MM.1S (cell line): ENCODE measurements at regions not wholly inside any gene's neighbourhood (a gene's known extent, or its start where the extent isn't known, plus 50 kb on each side); places are given as distances from the start of the nearest gene placed in this dataset.
"Not testable (repeated sequence)": the region's sequence is repeated elsewhere in the genome, so short reads cannot be mapped to it uniquely, and the experiment has no call there.

Experiments used
- DNase-seq: peaks from one replicate; pipeline ENCODE4 v3.0.0-alpha.2; 2015
- H2AFZ ChIP-seq: fragments of 300-600 bp; sonication (generic); 2 replicates; pipeline ENCODE4 v1.6.0; 2016; ENCODE audit warnings: antibody characterized with exemption, low read length
- H3F3A ChIP-seq: fragments of 300-600 bp; sonication (generic); 2 replicates; pipeline ENCODE4 v1.6.1; 2016; ENCODE audit warnings: mild to moderate bottlenecking, antibody characterized with exemption, low read length, moderate library complexity, mixed read lengths; ENCODE audit not compliant: insufficient read depth
- H3K27ac ChIP-seq: fragments of 300-600 bp; sonication (generic); 2 replicates; pipeline ENCODE4 v1.5.1; 2016; ENCODE audit warnings: mild to moderate bottlenecking, low read length
- H3K27me3 ChIP-seq: fragments of 300-600 bp; sonication (generic); replicated peaks from 2 replicates; pipeline ENCODE4 v1.6.0; 2016; ENCODE audit warnings: low read length; ENCODE audit not compliant: insufficient read depth
- H3K36me3 ChIP-seq: fragments of 300-600 bp; sonication (generic); replicated peaks from 2 replicates; pipeline ENCODE4 v1.6.1; 2016; ENCODE audit warnings: mild to moderate bottlenecking, low read length, mixed read lengths; ENCODE audit not compliant: insufficient read depth
- H3K4me1 ChIP-seq: fragments of 300-600 bp; sonication (generic); 2 replicates; pipeline ENCODE4 v1.6.1; 2016; ENCODE audit warnings: low read length, mixed read lengths
- H3K4me2 ChIP-seq: fragments of 300-600 bp; sonication (generic); 2 replicates; pipeline ENCODE4 v1.6.0; 2016; ENCODE audit warnings: low read depth, low read length
- H3K4me3 ChIP-seq: fragments of 300-600 bp; sonication (generic); 2 replicates; pipeline ENCODE4 v1.5.1; 2016; ENCODE audit warnings: low read length, mixed read lengths
- H3K79me2 ChIP-seq: fragments of 300-600 bp; sonication (generic); 2 replicates; pipeline ENCODE4 v1.6.1; 2016; ENCODE audit warnings: mixed run types, low read length, mixed read lengths
- H3K9ac ChIP-seq: fragments of 300-600 bp; sonication (generic); 2 replicates; pipeline ENCODE4 v1.6.1; 2016; ENCODE audit warnings: low read length, mixed read lengths
- H3K9me2 ChIP-seq: fragments of 300-600 bp; sonication (generic); replicated peaks from 2 replicates; pipeline ENCODE4 v1.6.1; 2016; ENCODE audit warnings: mild to moderate bottlenecking, low read length, mixed read lengths; ENCODE audit not compliant: insufficient read depth
- H3K9me3 ChIP-seq: fragments of 300-600 bp; sonication (generic); replicated peaks from 2 replicates; pipeline ENCODE4 v1.6.1; 2016; ENCODE audit warnings: mild to moderate bottlenecking, low read length, mixed read lengths; ENCODE audit not compliant: insufficient read depth
- H4K20me1 ChIP-seq: fragments of 300-600 bp; sonication (generic); 2 replicates; pipeline ENCODE4 v1.6.1; 2016; ENCODE audit warnings: mild to moderate bottlenecking, low read length, moderate library complexity, mixed read lengths; ENCODE audit not compliant: insufficient read depth
- CTCF ChIP-seq: fragments of 300-600 bp; sonication (generic); IDR thresholded peaks from 2 replicates; pipeline ENCODE4 v1.5.1; 2016; ENCODE audit warnings: antibody characterized with exemption, low read length, mixed read lengths
- EZH2 ChIP-seq: fragments of 300-600 bp; sonication (generic); optimal IDR thresholded peaks from 2 replicates; pipeline ENCODE3; 2017; ENCODE audit warnings: low read depth, mild to moderate bottlenecking, antibody characterized with exemption, low read length, mixed read lengths
- EZH2phosphoT487 ChIP-seq: fragments of 300-600 bp; sonication (generic); IDR thresholded peaks from 2 replicates; pipeline ENCODE4 v1.6.1; 2018; ENCODE audit warnings: antibody characterized with exemption, low read length

- Histone ChIP-seq H3K9ac (no peak overlapping the region), H3K9me3 (no peaks in the 10 kb centered on the region), H4K20me1 (no peaks in the 10 kb centered on the region), H3K4me2 (no peak overlapping the region), H3K9me2 (no peaks in the 10 kb centered on the region), H3K27me3 (no peaks in the 10 kb centered on the region), H3F3A (no peaks in the 10 kb centered on the region), H3K36me3 (no peaks in the 10 kb centered on the region), H3K79me2 (no peaks in the 10 kb centered on the region), H3K4me1 (no peaks in the 10 kb centered on the region), H3K4me3 (no peak overlapping the region), H2AFZ (no peak overlapping the region), H3K27ac (no peak overlapping the region)
- TF ChIP-seq CTCF (no peak), EZH2 (no peak), EZH2phosphoT487 (no peak)
- DNase-seq, result no peak
Observed at GRCh38 chr7:51376420-51377092, 59.9 kb upstream of the COBL start.

- H4K20me1 ChIP-seq, result no peaks in the 10 kb centered on the region
- no peak overlapping the region for H3K27ac ChIP-seq
- DNase-seq, result no peak
- H3K4me2 ChIP-seq, result no peak overlapping the region
- H3K4me3 ChIP-seq, result no peak overlapping the region
- no peaks in the 10 kb centered on the region for H3K9me2 ChIP-seq
- H3K79me2 ChIP-seq, result no peaks in the 10 kb centered on the region
- H3K36me3 ChIP-seq, result no peaks in the 10 kb centered on the region
- no peaks in the 10 kb centered on the region for H3K27me3 ChIP-seq
- H2AFZ ChIP-seq, result no peak overlapping the region
- no peaks in the 10 kb centered on the region for H3K9me3 ChIP-seq
- H3K4me1 ChIP-seq, result no peaks in the 10 kb centered on the region
- H3K9ac ChIP-seq, result no peak overlapping the region
- no peak for TF ChIP-seq EZH2phosphoT487
- no peak for TF ChIP-seq CTCF
- TF ChIP-seq EZH2, result no peak
- H3F3A ChIP-seq, result no peaks in the 10 kb centered on the region
Observed at GRCh38 chr7:51374936-51375335, 58.3 kb upstream of the COBL start.

GRCh38 chr7:51373607-51374006 lies 57.0 kb upstream of the COBL start:
- not testable (repeated sequence) for H3K4me1 ChIP-seq, H3K9me2 ChIP-seq, H3K27me3 ChIP-seq, H3F3A ChIP-seq, H3K4me2 ChIP-seq, H3K79me2 ChIP-seq, H4K20me1 ChIP-seq, H2AFZ ChIP-seq, H3K27ac ChIP-seq, H3K4me3 ChIP-seq, H3K9me3 ChIP-seq, H3K36me3 ChIP-seq, H3K9ac ChIP-seq, DNase-seq

- Histone ChIP-seq H3K9ac (no peak overlapping the region), H4K20me1 (no peaks in the 10 kb centered on the region), H3K27me3 (no peaks in the 10 kb centered on the region), H2AFZ (0 out of 2 replicates have a peak overlapping the region, but pooled peaks have one; percentile 38), H3K4me2 (peak overlapping the region; percentile 18; the same call in 1 of the 2 replicates), H3F3A (no peaks in the 10 kb centered on the region), H3K9me2 (no peaks in the 10 kb centered on the region), H3K4me1 (peaks cover 10% of the 10 kb centered on the region), H3K4me3 (no peak overlapping the region), H3K9me3 (no peaks in the 10 kb centered on the region), H3K79me2 (no peaks in the 10 kb centered on the region), H3K27ac (no peak overlapping the region), H3K36me3 (no peaks in the 10 kb centered on the region)
- TF ChIP-seq EZH2 (no peak), CTCF (peak; percentile 29)
- DNase-seq, result peak; percentile 51
Observed at GRCh38 chr7:51369746-51370145, 53.1 kb upstream of the COBL start.

- not testable (repeated sequence) for H3K27ac ChIP-seq, H4K20me1 ChIP-seq, H3K9me2 ChIP-seq, H3K36me3 ChIP-seq, H3F3A ChIP-seq, H3K27me3 ChIP-seq, H3K79me2 ChIP-seq, H3K4me3 ChIP-seq, H3K9ac ChIP-seq, H3K4me1 ChIP-seq, H3K9me3 ChIP-seq
- Histone ChIP-seq H2AFZ (0 out of 2 replicates have a peak overlapping the region, but pooled peaks have one; percentile 38), H3K4me2 (peak overlapping the region; percentile 18; the same call in 1 of the 2 replicates)
- peak; percentile 37 for DNase-seq
Observed at GRCh38 chr7:51369228-51369627, 52.6 kb upstream of the COBL start.
